SK-N-MC (cell line): ENCODE measurements at regions not wholly inside any gene's neighbourhood (a gene's known extent, or its start where the extent isn't known, plus 50 kb on each side); places are given as distances from the start of the nearest gene placed in this dataset.

Experiments
- EZH2 ChIP-seq: fragments of 200-600 bp; sonication (generic); IDR thresholded peaks from one replicate; pipeline ENCODE4 v1.6.1; 2017; ENCODE audit warnings: antibody characterized with exemption
- FOXP2 ChIP-seq: optimal IDR thresholded peaks from 2 replicates; pipeline ENCODE3; 2011; ENCODE audit warnings: mild to moderate bottlenecking, moderate library complexity; ENCODE audit not compliant: insufficient read depth; ENCODE audit errors: extremely low read length, control extremely low read depth
- POLR2AphosphoS5 ChIP-seq: IDR thresholded peaks from 2 replicates; pipeline ENCODE4 v1.6.1; 2012; ENCODE audit warnings: mild to moderate bottlenecking, low read depth, low read length, borderline replicate concordance

DNA sequence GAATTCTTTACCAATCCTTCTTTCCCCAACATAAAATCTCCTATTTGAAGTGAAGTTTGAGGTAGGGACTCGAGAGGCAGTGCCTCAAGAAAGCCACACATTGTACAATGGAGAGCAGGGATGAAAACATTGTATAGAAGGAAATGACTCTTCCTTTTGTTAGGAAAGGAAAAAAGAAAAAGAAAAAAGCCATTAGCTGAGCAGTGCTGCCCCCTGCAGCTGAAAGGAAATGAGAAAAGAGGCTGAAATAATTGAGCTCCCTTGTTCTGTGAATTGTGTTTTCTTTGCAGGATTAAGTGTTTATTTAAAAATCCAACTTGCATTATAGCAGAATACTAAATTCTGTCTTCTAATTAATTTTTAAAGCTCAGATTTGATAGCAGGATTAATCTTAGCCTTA, 162.9 kb upstream of the SASH1 start:
- TF ChIP-seq POLR2AphosphoS5 (no peak), EZH2 (no peak), FOXP2 (no peak)
